GM20431 (cell line): ENCODE measurements at regions not wholly inside any gene's neighbourhood (a gene's known extent, or its start where the extent isn't known, plus 50 kb on each side); places are given as distances from the start of the nearest gene placed in this dataset.
"Not testable (repeated sequence)": the region's sequence is repeated elsewhere in the genome, so short reads cannot be mapped to it uniquely, and the experiment has no call there.

Experiments
- in situ Hi-C: fragments of 300-500 bp; cut with MseI, MboI; formaldehyde crosslinking; loops from one replicate; pipeline ENCODE4 v1.15.0; 2020; ENCODE audit warnings: low sequenced_read_pairs; ENCODE audit not compliant: unreplicated experiment

- in situ Hi-C loops, result not testable (repeated sequence)
Observed at GRCh38 chr5:34188001-34188822, 145.2 kb upstream of the C1QTNF3 start.

- in situ Hi-C loops, result not testable (repeated sequence)
Observed at GRCh38 chr5:34189246-34189645, 146.2 kb upstream of the C1QTNF3 start.

- in situ Hi-C loops, result not testable (repeated sequence)
Observed at GRCh38 chr5:34189752-34190411, 146.9 kb upstream of the C1QTNF3 start.

- in situ Hi-C loops, result not testable (repeated sequence)
Observed at GRCh38 chr5:34190466-34190865, 147.5 kb upstream of the C1QTNF3 start.

GRCh38 chr5:34191279-34191744 is 148.3 kb upstream of the C1QTNF3 start:
- in situ Hi-C loops, result not testable (repeated sequence)

GRCh38 chr5:34192064-34192922 is 149.3 kb upstream of the C1QTNF3 start:
- in situ Hi-C loops, result not testable (repeated sequence)

GRCh38 chr5:34192923-34193262 is 149.9 kb upstream of the C1QTNF3 start:
- in situ Hi-C loops, result not testable (repeated sequence)

- in situ Hi-C loops, result not testable (repeated sequence)
Observed at GRCh38 chr5:34193297-34193696, 150.3 kb upstream of the C1QTNF3 start.

GRCh38 chr5:34193804-34194203 is 150.8 kb upstream of the C1QTNF3 start:
- in situ Hi-C loops, result not testable (repeated sequence)

GRCh38 chr5:34196091-34196490 is 153.1 kb upstream of the C1QTNF3 start:
- in situ Hi-C loops, result not testable (repeated sequence)

GRCh38 chr5:34205347-34205746 is 162.3 kb upstream of the C1QTNF3 start:
- in situ Hi-C loops, result not testable (repeated sequence)

- in situ Hi-C loops, result not testable (repeated sequence)
Observed at GRCh38 chr5:34217386-34217785, 174.4 kb upstream of the C1QTNF3 start.

- in situ Hi-C loops, result not testable (repeated sequence)
Observed at GRCh38 chr5:34221329-34222073, 178.5 kb upstream of the C1QTNF3 start.

- in situ Hi-C loops, result not testable (repeated sequence)
Observed at GRCh38 chr5:34223158-34223557, 180.1 kb upstream of the C1QTNF3 start.

- in situ Hi-C loops, result not testable (repeated sequence)
Observed at GRCh38 chr5:34230402-34230801, 187.4 kb upstream of the C1QTNF3 start.

GRCh38 chr5:34243802-34244201 is 200.8 kb upstream of the C1QTNF3 start:
- in situ Hi-C loops, result not testable (repeated sequence)

- in situ Hi-C loops, result not testable (repeated sequence)
Observed at GRCh38 chr5:34244281-34245031, 201.4 kb upstream of the C1QTNF3 start.

GRCh38 chr5:34245032-34245394 is 202.0 kb upstream of the C1QTNF3 start:
- in situ Hi-C loops, result not testable (repeated sequence)

- in situ Hi-C loops, result not testable (repeated sequence)
Observed at GRCh38 chr5:34245813-34246212, 202.8 kb upstream of the C1QTNF3 start.
